Esophagus muscularis mucosa (tissue), 4 donors: ENCODE measurements at regions not wholly inside any gene's neighbourhood (a gene's known extent, or its start where the extent isn't known, plus 50 kb on each side); places are given as distances from the start of the nearest gene placed in this dataset.

Experiments used
- DNase-seq: peaks from one replicate; pipeline ENCODE4 v3.0.0-alpha.2; 2017; ENCODE audit errors: extremely low spot score
- H3K27ac ChIP-seq, 4 donors: fragments of 200-600 bp; sonication (generic); replicated peaks in 1 of 4; 1 replicate in 3 of 4; 2 replicates in 1 of 4; pipeline ENCODE4 v1.5.1; 2016 to 2019; ENCODE audit warnings: mild to moderate bottlenecking in 1 of 4
- H3K27me3 ChIP-seq, 4 donors: fragments of 200-600 bp; sonication (generic); one replicate each; pipeline versions ENCODE4 v1.5.1 to v1.6.0; 2016 to 2019
- H3K36me3 ChIP-seq, 4 donors: fragments of 200-600 bp; sonication (generic); one replicate each; pipeline ENCODE4 v1.5.1; 2016 to 2019
- H3K4me1 ChIP-seq, 4 donors: fragments of 200-600 bp; sonication (generic); one replicate each; pipeline ENCODE4 v1.5.1; 2016 to 2019
- H3K4me3 ChIP-seq, 4 donors: fragments of 200-600 bp; sonication (generic); 1 replicate in 2 of 4; 2 replicates in 2 of 4; pipeline ENCODE4 v1.5.1; 2016 to 2019; ENCODE audit warnings: mild to moderate bottlenecking in 4 of 4, moderate library complexity in 1 of 4
- H3K9me3 ChIP-seq, 4 donors: fragments of 200-600 bp; sonication (generic); 1 replicate in 3 of 4; 2 replicates in 1 of 4; pipeline ENCODE4 v1.5.1; 2016 to 2019
- CTCF ChIP-seq, 3 experiments: fragments of 200-600 bp in 2 of 3; fragments of 450-650 bp in 1 of 3; sonication (generic) in 2 of 3; IDR thresholded peaks; one replicate each; pipeline ENCODE4 v1.5.1; 2017 to 2019; ENCODE audit warnings: antibody characterized with exemption in 3 of 3, mild to moderate bottlenecking in 2 of 3, moderate library complexity in 1 of 3
- EP300 ChIP-seq: sonication (generic); formaldehyde crosslinking; IDR thresholded peaks from one replicate; pipeline ENCODE4 v1.6.1; 2017; ENCODE audit warnings: antibody characterized with exemption
- POLR2A ChIP-seq: fragments of 450-650 bp; IDR thresholded peaks from one replicate; pipeline ENCODE4 v1.6.1; 2017; ENCODE audit warnings: antibody characterized with exemption, moderate library complexity, mild to moderate bottlenecking, low read depth
- POLR2AphosphoS5 ChIP-seq, 2 donors: sonication (generic); formaldehyde crosslinking; IDR thresholded peaks; one replicate each; pipeline ENCODE4 v1.6.1; 2017; ENCODE audit warnings: antibody characterized with exemption in 2 of 2
- WGBS: methylation state at CpG from one replicate; pipeline ENCODE4 v1.1.5; 2018; 5-methylcytosine and 5-hydroxymethylcytosine counted together
- intact Hi-C: fragments of 100-400 bp; cut with DNase I; formaldehyde crosslinking; loops from one replicate; pipeline ENCODE4 v1.15.1; 2023

GRCh38 chr2:239688122-239688681 lies 287.4 kb upstream of the HDAC4 start:
- peak; percentile 66 for DNase-seq
- WGBS: 61% methylated on average over 9 of the region's 14 CpGs
- intact Hi-C loops: no loop called here
- peaks cover 0 to 9% (median 2%) of the 10 kb centered on the region in 4 donors for H3K4me1 ChIP-seq
- peaks cover 0 to 27% (median 2%) of the 10 kb centered on the region in 4 donors for H3K27me3 ChIP-seq
- H3K9me3 ChIP-seq: peaks cover 0 to 2% (median 0%) of the 10 kb centered on the region in 4 donors
- H3K4me3 ChIP-seq: no peak overlapping the region
- TF ChIP-seq CTCF (IDR thresholded peaks at IDR 0.05) (no peak), POLR2A (no peak), POLR2AphosphoS5 (IDR thresholded peaks at IDR 0.05) (no peak), EP300 (no peak)
- no peaks in the 10 kb centered on the region for H3K36me3 ChIP-seq
- no peak overlapping the region for H3K27ac ChIP-seq

- Histone ChIP-seq H3K4me3 (no peak overlapping the region), H3K27ac (no peak overlapping the region), H3K27me3 (peaks cover 0 to 27% (median 2%) of the 10 kb centered on the region in 4 donors), H3K9me3 (peaks cover 0 to 10% (median 4%) of the 10 kb centered on the region in 4 donors), H3K4me1 (peaks cover 0 to 9% (median 2%) of the 10 kb centered on the region in 4 donors), H3K36me3 (no peaks in the 10 kb centered on the region)
- TF ChIP-seq POLR2AphosphoS5 (IDR thresholded peaks at IDR 0.05) (no peak), EP300 (no peak), CTCF (IDR thresholded peaks at IDR 0.05) (no peak), POLR2A (no peak)
- intact Hi-C loops: no loop called here
- peak; percentile 77 for DNase-seq
- 78% methylated on average over 5 of the region's 5 CpGs for WGBS
Measured at GRCh38 chr2:239687441-239687840, 286.6 kb upstream of the HDAC4 start.

- H3K4me1 ChIP-seq: peaks cover 0 to under 1% (median 0%) of the 10 kb centered on the region in 4 donors
- intact Hi-C loops: no loop called here
- no peak overlapping the region for H3K4me3 ChIP-seq
- 68% methylated on average over 3 of the region's 3 CpGs for WGBS
- TF ChIP-seq POLR2A: no peak
- TF ChIP-seq EP300: no peak
- TF ChIP-seq CTCF (IDR thresholded peaks at IDR 0.05): no peak
- TF ChIP-seq POLR2AphosphoS5 (IDR thresholded peaks at IDR 0.05): no peak
- H3K27ac ChIP-seq: no peak overlapping the region
- H3K36me3 ChIP-seq: no peaks in the 10 kb centered on the region
- peaks cover 0 to 13% (median 5%) of the 10 kb centered on the region in 4 donors for H3K9me3 ChIP-seq
- DNase-seq: no peak
- peaks cover 0 to 27% (median 2%) of the 10 kb centered on the region in 4 donors for H3K27me3 ChIP-seq
Measured at GRCh38 chr2:239685965-239686364, 285.1 kb upstream of the HDAC4 start.

GRCh38 chr2:239685556-239685955 lies 284.7 kb upstream of the HDAC4 start:
- Histone ChIP-seq H3K9me3 (peaks cover 0 to 13% (median 5%) of the 10 kb centered on the region in 4 donors), H3K4me3 (no peak overlapping the region), H3K27ac (no peak overlapping the region), H3K27me3 (peaks cover 0 to 27% (median 2%) of the 10 kb centered on the region in 4 donors), H3K4me1 (no peaks in the 10 kb centered on the region), H3K36me3 (no peaks in the 10 kb centered on the region)
- TF ChIP-seq EP300: no peak
- no peak for TF ChIP-seq CTCF (IDR thresholded peaks at IDR 0.05)
- TF ChIP-seq POLR2AphosphoS5 (IDR thresholded peaks at IDR 0.05): no peak
- no peak for TF ChIP-seq POLR2A
- intact Hi-C loops: no loop called here
- DNase-seq: peak; percentile 78
- WGBS: 76% methylated on average over 8 of the region's 8 CpGs

GRCh38 chr2:239684996-239685395 lies 284.2 kb upstream of the HDAC4 start:
- no peak for TF ChIP-seq CTCF (IDR thresholded peaks at IDR 0.05)
- TF ChIP-seq POLR2AphosphoS5 (IDR thresholded peaks at IDR 0.05): no peak
- no peak for TF ChIP-seq POLR2A
- no peak for TF ChIP-seq EP300
- H3K4me3 ChIP-seq: no peak overlapping the region
- no peak for DNase-seq
- H3K9me3 ChIP-seq: peaks cover 0 to 13% (median 5%) of the 10 kb centered on the region in 4 donors
- no peaks in the 10 kb centered on the region for H3K4me1 ChIP-seq
- H3K27me3 ChIP-seq: peaks cover 0 to 27% (median 2%) of the 10 kb centered on the region in 4 donors
- intact Hi-C loops: no loop called here
- H3K27ac ChIP-seq: no peak overlapping the region
- 83% methylated on average over 4 of the region's 4 CpGs for WGBS
- no peaks in the 10 kb centered on the region for H3K36me3 ChIP-seq
